Epidermal melanocyte (primary cell): ENCODE measurements at regions not wholly inside any gene's neighbourhood (a gene's known extent, or its start where the extent isn't known, plus 50 kb on each side); places are given as distances from the start of the nearest gene placed in this dataset.
"Not testable (repeated sequence)": the region's sequence is repeated elsewhere in the genome, so short reads cannot be mapped to it uniquely, and the experiment has no call there.

Experiments
- DNase-seq: peaks from one replicate; pipeline ENCODE4 v3.0.0; 2011; ENCODE audit warnings: low spot score; ENCODE audit not compliant: insufficient read length

DNA sequence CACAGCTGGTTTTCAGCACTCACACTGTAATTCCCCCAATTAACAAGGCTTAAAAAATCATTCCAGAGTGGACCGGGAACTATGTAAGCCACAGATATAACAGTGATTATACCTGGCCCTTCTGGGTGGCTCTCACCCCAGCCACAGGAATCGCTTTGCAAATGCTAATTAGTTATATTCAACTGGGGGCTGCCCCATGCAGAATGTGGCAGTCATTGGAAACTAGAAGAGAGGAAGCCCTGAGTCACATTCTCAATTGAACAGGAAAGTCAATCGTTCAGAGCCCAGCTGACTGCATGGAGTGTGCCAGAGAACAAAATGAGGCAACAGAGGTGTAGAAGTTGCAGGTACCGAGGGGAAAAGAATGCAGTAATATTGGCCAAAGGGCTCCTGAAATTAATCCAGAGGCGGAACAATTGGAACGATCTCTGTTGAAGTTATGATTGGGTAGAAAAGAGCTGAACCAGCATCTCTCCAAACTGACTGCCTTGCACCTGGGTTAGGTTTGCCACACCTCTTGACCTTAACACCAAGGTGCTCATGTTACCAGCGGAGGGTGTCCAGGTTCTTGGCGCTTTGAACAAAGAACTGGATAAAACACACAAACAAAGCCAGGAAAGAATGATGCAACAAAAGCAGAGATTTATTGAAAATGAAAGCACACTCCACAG lies 909.7 kb upstream of the AUTS2 start:
- no peak for DNase-seq

DNA sequence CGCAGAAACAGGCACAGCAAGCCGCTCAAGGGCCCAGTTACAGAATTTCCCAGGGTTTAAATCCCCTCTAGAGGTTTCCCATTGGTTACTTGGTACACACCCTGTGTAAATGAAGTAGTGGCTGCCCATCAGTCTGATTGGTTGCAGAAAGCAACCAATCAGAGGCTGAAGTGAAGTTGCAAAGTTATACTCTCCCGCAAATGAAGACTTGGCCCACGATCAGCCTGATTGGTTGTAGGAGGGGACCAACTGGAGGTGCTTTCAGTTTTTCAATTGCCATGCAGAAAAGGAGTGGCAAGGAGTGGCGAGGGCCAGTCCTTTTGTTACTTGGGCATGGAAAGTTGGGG lies 909.2 kb upstream of the AUTS2 start:
- no peak for DNase-seq

DNA sequence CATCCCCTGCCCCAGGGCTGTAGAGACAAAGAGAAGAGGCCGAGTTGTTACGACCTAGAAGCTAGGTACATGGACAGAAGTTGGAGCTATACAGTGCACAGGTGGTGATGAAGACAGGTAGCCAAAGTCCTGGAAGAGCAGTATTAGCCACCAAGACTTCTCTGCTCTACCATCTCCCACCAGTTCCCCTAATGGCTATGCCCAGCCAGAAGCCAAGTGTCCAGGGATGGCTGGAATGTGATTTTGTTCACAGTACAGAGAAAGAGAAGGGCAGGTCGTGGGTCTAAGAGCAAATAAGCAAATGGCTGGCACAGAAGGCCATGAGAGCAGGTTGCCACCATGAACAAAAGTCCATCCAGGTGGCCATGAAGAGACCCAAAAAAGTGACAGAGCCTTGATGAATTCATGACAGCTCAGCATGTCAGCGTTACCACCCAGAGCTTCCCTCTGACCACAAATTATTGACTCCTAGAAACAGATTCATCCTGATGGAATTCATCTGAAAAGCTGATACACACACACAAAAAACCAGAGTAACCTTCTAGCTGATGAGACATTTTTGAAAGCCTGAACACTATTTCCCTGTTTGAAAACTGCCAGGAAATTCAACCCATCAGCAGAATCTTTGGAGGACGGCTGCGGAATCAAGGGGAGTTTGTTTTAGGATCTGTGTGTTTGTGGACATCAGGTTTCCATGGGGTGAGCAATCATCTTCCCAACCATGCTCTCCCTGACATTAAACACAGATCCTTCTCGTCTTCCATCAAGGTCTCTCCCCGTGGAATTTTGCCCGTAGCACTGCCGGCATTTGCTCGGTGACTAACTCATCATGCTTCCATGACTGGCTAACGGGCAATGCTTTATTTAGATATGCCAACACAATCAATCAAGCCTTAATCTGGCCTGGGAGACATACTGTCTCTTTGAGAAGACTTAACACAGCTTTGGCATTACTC lies 906.7 kb upstream of the AUTS2 start:
- no peak for DNase-seq

DNA sequence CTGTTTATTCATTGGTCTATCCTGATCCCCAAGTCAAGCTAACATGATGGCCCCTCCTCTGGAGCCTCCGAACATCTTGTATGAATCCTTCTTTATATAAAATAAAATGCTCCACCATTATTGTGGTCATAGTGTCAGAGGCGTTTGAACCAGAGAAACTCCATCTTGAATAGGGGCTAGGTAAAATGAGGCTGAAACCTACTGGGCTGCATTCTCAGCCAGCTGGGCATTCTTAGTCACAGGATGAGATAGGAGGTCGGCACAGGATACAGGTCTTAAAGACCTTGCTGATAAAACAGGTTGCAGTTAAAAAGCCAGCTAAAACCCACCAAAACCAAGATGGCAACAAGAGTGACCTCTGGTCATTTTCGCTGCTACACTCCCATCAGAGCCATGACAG lies 905.8 kb upstream of the AUTS2 start:
- DNase-seq, result no peak

DNA sequence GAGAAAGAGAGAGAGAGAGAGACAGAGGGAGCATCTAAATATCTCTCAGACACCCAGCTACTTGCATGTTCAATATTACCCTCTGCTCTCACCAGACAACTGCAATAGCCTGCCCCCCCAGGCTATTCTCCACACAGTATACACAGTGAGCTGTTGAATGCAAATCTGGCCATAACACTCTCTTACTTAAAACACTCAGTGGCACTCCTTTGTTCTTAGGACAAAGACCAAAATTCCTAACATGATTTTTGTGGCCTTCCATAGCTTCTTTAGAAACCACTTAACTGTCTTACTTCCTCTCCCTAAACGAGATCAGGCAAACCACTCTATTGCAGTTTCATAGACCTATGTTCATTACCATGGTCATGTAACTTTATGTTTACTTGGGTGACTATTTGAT lies 903.6 kb upstream of the AUTS2 start:
- no peak for DNase-seq

DNA sequence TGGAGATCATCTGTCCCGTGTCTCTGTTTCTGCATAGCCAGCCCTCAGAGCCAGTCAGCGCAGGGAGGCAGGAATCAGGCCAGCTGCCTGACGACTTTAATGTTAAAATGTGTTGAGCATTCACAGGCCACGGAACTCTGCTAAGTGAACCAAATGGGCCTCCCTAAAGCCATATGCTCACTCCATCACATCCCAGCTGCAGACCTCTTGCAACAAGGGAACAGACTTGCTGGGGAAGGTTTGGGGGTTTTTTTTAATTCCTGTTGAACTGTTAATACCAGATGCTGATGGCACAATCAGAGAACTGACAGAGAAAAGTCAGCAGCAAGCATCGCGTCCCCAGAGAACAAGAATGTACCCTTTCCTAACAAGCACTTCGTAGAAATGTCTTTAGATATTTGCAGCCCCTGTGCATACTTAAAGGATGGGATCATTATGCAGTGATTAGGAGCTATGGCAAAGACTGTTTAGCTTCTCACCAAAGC lies 900.4 kb upstream of the AUTS2 start:
- no peak for DNase-seq

DNA sequence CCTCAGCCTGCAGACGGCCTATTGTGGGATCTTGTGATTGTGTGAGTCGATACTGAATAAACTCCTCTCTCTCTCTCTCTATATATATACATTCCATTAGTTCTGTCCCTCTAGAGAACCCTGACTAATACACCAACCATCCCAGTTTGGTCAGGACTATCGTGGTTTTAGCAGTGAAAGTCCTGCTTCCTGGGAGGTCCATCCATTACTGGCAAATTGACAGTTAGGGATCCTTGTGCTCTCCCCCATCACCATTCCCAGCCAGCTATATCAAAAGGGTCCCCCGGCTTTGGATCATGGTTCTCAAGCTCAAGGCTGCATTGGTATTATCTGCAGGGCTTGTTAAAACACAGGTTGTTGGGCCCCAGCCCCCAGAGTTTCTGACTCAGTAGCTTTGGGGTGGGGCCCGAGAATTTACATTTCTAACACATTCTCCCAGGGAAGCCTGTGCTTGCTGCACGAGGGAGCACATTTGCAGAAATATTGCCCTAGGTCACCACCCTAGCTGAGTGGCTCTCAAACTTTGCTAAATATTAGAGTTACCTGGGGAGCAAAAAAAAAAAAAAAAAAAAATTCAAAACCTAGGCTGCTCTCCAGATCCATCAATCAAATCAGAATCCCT lies 899.1 kb upstream of the AUTS2 start:
- no peak for DNase-seq

DNA sequence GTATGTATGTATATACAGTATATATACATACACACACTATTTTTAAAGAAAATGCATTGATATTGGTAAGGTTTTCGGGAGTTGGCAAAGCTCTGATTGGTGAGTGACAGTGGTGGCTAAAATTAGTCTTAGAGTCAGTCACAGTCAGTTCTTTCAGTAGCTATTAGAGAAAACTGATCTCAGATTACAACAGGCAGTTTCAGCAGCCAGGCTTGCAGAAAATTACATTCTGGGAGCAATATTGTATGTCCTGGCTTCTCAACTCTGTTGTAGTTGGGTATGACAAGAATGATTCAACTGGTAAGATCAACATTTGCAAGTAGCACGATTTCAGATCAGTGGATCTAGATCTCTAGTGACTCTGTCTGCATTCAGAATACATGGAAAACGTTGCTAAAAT lies 897.9 kb upstream of the AUTS2 start:
- DNase-seq, result no peak

DNA sequence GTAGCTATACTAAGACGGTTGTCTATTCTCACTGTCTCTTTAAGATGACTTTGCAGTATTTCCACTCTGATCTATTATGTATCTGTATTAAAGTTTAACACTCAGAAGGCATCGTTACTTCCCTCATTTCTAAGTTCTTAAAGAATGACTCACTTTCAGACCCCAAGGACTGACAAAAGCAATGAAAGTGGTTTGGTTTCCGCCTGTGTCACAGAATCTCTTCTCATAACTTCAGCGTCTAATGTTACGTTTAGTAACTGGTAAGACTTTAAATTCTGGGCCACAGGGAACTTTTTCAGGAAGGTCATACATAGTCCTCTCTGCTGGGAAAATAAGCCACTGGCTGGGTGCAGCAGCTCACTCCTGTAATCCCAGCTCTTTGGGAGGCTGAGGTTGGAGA lies 892.0 kb upstream of the AUTS2 start:
- no peak for DNase-seq

DNA sequence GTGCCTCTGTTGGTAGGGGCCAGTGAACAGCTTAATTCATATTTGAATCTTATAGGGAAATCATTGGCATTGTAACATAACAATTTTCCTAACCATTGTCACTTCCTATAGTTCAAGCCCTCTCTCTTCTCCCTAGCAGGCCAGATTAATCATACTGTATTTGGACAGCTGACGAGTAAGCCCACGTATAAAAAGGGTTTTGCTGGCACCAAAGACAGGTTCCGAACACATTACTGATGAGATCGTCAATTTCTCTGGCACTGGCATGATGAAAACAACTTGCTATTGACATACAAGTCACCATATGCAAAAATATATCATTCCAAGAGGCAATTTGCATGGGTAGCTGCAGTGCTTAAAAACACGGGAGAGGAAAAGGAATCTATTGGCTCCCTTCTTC lies 891.1 kb upstream of the AUTS2 start:
- DNase-seq, result no peak

DNA sequence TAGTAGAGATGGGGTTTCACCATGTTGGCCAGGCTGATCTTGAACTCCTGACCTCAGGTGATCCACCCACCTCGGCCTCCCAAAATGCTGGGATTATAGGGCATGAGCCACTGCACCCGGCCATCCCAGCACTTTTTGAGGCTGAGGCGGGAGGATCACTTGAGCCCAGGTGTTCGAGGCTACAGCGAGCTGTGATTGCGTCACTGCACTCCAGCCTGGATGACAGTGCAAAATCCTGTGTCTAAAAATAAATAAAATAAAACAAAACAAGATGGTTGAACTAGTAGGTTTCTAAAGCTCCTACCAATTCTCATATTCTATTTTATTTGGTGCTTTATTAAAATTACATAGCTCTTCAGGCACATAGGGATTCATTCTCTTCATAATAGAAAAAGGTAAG lies 890.3 kb upstream of the AUTS2 start:
- no peak for DNase-seq

DNA sequence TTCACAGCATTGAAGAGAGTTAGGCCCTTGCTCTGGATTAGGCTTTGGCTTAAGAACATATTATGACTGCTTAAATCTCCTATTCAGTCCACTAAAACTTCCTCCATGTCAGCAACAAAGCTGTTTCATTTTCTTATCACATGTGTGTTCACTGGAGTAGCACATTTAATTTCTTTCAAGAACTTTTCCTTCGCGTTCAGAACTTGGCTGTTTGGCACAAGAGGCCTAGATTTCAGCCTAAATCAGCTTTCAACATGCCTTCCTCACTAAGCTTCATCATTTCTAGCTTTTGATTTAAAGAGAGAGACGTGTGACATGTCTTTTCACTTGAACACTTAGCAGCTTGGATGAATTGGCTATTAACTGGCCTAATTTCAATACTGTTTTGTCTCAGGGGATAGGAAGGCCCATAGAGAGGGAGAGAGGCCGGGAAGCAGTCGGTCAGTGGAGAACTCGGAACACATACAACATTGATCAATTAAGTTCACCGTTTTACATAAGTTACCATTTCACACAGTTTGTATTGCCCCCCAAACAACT lies 885.2 kb upstream of the AUTS2 start:
- no peak for DNase-seq

DNA sequence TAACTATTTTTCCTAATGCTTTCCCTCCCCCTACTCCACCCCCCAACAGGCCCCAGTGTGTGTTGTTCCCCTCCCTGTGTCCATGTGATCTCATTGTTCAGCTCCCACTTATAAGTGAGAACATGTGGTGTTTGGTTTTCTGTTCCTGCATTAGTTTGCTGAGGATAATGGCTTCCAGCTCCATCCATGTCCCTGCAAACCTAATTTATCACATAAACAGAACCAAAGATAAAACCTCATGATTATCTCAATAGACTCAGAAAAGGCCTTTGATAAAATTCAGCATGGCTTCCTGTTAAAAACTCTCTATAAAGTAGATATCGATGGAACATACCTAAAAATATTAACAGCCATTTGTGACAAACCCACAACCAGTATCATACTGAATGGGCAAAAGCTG lies 884.1 kb upstream of the AUTS2 start:
- DNase-seq, result not testable (repeated sequence)

DNA sequence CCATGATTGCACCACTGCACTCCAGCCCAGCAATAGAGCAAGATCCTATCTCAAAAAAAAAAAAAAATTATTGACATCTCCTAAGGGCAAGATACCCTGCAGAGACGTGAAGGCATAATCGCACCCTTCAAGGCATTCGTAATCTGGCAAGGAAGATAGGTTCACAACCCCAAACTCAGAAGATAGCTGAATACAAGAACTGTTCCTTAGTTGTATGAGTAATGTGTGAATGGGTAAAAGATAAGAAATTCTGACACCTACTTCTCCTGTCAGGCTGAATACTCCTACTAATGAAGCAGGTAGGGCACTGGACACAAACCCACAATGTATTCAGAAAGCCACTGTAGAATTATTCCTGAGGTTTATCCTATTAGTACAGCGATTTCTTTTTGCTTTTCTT lies 882.4 kb upstream of the AUTS2 start:
- DNase-seq, result no peak

DNA sequence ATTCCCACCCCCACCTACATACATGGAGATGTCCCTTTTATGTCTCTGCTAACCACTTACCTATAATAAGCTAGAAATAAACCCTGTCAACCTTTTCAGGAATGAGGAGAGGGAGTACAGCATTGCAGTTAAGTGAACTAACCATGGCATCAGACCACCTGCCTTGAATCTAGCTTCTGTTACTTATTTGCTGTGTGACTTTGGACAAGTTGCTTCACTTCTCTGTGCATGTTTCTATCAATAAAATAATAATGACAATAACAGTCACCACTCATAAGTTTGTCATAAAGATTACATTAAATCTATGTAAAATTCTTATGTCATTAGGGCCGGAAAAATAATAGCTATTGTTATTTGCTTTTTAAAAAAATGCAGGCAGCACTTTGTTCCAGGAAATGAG lies 881.1 kb upstream of the AUTS2 start:
- DNase-seq, result no peak

DNA sequence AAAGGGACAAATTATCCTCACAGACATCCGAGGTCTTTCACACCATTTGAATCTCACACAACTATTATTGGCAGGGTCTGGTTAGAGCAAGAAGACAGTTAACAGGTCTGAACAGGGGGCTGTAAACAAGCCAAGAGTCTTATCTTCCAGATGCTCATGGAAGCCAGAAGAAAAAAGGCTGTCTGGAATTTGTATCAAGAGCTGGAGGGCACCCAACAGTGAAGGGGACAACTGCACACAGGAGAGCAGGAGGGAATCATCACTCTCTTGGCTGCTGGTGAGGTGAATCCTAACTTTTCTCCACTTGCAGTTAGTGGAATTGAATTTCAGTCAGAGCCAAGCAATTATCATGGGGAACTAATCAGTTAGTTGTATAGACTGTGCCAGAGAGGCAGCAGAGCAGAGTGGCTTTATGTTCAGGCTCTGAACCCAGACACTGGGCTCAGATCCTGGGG lies 880.2 kb upstream of the AUTS2 start:
- DNase-seq, result no peak

DNA sequence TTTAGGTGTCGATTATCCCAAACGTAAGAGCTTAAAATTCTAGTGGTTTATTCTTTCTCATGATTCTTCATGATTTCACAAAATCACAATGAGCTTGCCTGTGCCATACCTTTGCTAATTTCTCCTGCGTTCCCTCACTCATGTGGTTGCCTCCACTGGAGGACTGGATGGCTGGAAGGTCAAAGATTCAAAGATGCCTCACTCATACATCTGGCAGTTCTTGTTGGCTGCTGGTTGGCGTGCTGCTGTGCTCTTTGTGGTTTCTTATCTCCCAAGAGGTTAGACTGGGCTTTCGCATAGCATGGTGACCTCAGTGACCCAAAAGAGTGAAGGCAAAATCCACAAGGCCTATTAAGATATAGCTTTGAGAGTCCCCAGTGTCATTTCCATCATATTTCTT lies 877.6 kb upstream of the AUTS2 start:
- DNase-seq, result no peak

DNA sequence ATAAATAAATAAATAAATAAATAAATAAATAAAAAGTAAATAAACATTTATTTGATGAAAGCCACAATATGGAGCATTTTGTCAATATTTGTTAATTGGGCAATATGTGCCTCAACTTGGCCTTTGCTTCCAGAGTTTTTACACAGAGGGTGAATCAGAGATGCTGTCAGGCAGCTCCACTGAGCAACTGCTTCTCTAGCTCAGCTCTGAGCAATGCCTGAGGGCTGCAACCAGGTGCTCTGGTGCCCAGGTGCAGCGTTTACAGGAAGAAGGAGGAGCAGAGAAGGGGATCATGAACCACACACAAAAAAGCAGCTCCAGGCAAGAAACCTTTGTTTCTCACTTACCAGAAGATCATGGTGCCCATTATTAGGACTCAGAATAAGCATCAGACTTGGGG lies 876.2 kb upstream of the AUTS2 start:
- DNase-seq, result no peak

DNA sequence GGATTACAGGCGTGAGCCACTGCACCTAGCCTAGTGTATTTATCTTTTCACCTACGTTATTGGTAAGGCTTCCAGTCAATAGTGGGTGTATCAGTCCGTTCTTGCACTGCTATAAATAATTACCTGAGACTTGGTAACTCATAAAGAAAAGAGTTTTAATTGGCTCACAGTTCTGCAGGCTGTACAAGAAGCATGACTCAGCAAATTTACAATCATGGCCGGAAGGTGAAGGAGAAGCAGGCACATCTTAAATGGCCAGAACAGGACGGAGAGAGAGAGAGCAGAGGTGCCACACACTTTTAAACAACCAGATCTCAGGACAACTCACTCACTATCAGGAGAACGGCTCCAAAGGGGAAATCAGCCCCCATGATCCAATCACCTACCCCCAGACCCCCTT lies 873.3 kb upstream of the AUTS2 start:
- DNase-seq, result no peak

DNA sequence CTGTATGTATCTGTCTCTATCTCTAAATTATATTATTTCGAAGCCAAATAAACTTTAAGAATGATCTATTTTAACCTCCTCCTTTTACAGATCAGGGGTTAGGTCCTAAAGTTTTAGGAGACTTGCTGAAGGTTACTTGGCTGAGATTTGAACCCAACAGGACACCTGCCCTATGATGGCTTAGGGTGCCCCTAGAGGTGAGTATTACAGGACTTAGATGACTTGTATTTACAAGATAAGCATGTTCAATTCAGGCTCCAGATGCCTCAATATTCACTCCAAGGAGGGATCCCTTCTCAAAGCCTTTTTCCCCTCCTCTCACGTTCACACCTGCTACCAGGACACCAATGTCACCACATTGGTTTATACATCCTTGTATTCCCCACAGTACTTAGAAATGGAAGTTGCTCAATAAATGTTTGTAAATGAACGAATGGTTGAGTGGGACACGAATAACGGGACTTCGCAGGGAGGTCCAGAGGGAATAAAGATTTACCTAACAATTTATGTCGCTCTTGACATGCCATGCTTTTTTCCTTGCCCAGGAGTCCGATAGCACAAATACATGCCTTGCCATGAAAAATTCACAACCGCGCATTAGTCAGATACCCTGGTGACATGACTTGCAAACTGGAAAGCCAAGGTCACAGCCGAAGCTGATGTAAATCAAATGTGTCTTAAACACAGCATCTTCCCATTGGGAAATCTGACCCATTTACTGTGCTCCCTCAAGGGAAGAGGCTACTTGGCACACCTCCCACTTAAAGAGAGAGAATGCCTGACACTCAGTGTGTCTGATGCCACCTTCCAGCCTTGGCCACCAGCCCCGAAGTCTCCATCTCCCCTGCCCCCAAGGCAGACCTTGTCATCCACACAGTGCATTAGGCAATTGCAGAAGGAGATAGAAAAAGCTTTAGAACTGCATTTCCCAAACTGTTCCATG lies 872.2 kb upstream of the AUTS2 start:
- no peak for DNase-seq

DNA sequence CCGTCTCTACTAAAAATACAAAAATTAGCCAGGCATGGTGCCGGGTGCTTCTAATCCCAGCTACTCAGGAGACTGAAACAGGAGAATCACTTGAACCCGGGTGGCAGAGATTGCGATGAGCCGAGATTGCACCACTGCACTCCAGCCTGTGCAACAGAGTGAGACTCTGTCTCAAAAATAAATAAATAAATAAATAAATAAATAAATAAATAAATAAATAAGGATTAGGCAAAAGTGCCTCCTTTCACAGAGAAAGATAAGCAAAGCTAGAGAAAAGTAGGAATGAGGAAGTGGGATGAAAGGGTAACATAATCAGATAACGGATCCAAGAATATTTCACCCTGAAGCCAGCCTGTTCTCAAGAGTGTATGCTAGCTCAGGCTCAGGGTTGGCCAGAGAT lies 869.6 kb upstream of the AUTS2 start:
- DNase-seq, result not testable (repeated sequence)
